Endothelial cell of umbilical vein (primary cell): ENCODE measurements at regions not wholly inside any gene's neighbourhood (a gene's known extent, or its start where the extent isn't known, plus 50 kb on each side); places are given as distances from the start of the nearest gene placed in this dataset.

ENCODE experiments used
- BruUV-seq: library from RNA; stranded (reverse); fragments of 400-500 nt; replicated peaks from 2 replicates; lab custom pipeline; 2021; lab: Mats Ljungman, UMichigan
- CTCF ChIA-PET: fragments of 300-600, 350-600 bp; sonication (Branson Sonifier 250); formaldehyde crosslinking; loops from one replicate; lab custom pipeline; 2021; ENCODE audit warnings: antibody characterized with exemption, inconsistent platforms; lab: Charles Lee
- POLR2A ChIA-PET: fragments of 300-600, 350-600 bp; sonication (Branson Sonifier 250); formaldehyde crosslinking; loops from one replicate; lab custom pipeline; 2021; ENCODE audit warnings: antibody characterized with exemption, inconsistent platforms; lab: Charles Lee
- DNase-seq: peaks from one replicate; pipeline ENCODE4 v3.0.0-alpha.2; 2011; ENCODE audit warnings: low read depth, low spot score
- FAIRE-seq: peaks from 2 replicates; lab custom pipeline; 2011; peaks lifted over from hg19 to GRCh38; lab: Jason Lieb, UNC
- H2AFZ ChIP-seq: 2 replicates; pipeline ENCODE4 v1.6.0; 2012; ENCODE audit warnings: low read depth, low read length, control low read depth, inconsistent platforms
- H3K27ac ChIP-seq: 2 replicates; pipeline ENCODE4 v1.5.1; 2011; ENCODE audit warnings: low read depth, mild to moderate bottlenecking, control low read depth, low read length, moderate library complexity; ENCODE audit not compliant: insufficient read depth
- H3K27me3 ChIP-seq, 2 experiments: 2 replicates each; pipeline versions ENCODE4 v1.6.0 to v1.6.1; 2011; ENCODE audit warnings: low read length in 2 of 2, mixed read lengths in 1 of 2; ENCODE audit not compliant: control insufficient read depth in 2 of 2, insufficient read depth in 2 of 2
- H3K36me3 ChIP-seq, 2 experiments: 2 replicates in 1 of 2; 3 replicates in 1 of 2; pipeline ENCODE4 v1.5.1; 2011; ENCODE audit warnings: low read length in 2 of 2, mild to moderate bottlenecking in 1 of 2, moderate library complexity in 1 of 2; ENCODE audit not compliant: control insufficient read depth in 2 of 2, insufficient read depth in 2 of 2; ENCODE audit errors: extremely low read depth in 1 of 2
- H3K4me1 ChIP-seq: 3 replicates; pipeline ENCODE4 v1.5.1; 2011; ENCODE audit warnings: mild to moderate bottlenecking, low read length; ENCODE audit not compliant: control insufficient read depth, insufficient read depth; ENCODE audit errors: extremely low read depth
- H3K4me2 ChIP-seq: 2 replicates; pipeline ENCODE4 v1.6.1; 2011; ENCODE audit warnings: low read length, control low read depth, mixed read lengths; ENCODE audit not compliant: insufficient read depth
- H3K4me3 ChIP-seq, 3 experiments: fragments of 200-600 bp in 1 of 3; sonication (generic), shearing (Covaris generic) in 1 of 3; replicated peaks in 1 of 3; 2 replicates each; pipeline ENCODE4 v1.5.1; 2011 to 2016; ENCODE audit warnings: control low read depth in 3 of 3, low read length in 3 of 3, mild to moderate bottlenecking in 2 of 3, inconsistent platforms in 1 of 3, low read depth in 1 of 3, moderate library complexity in 1 of 3; ENCODE audit not compliant: insufficient read depth in 1 of 3
- H3K79me2 ChIP-seq: 2 replicates; pipeline ENCODE4 v1.6.0; 2012; ENCODE audit warnings: low read length, inconsistent platforms; ENCODE audit not compliant: control insufficient read depth, insufficient read depth
- H3K9ac ChIP-seq: replicated peaks from 2 replicates; pipeline ENCODE3; 2011; ENCODE audit warnings: low read length, control low read depth; ENCODE audit not compliant: insufficient read depth; ENCODE audit errors: extremely low read depth
- H3K9me1 ChIP-seq: replicated peaks from 3 replicates; pipeline ENCODE4 v1.6.0; 2011; ENCODE audit warnings: mild to moderate bottlenecking, low read length; ENCODE audit not compliant: control insufficient read depth, insufficient read depth; ENCODE audit errors: extremely low read depth
- H3K9me3 ChIP-seq: replicated peaks from 2 replicates; pipeline ENCODE4 v1.5.1; 2012; ENCODE audit warnings: low read length, inconsistent platforms; ENCODE audit not compliant: control insufficient read depth, insufficient read depth
- H4K20me1 ChIP-seq: replicated peaks from 2 replicates; pipeline ENCODE3; 2011; ENCODE audit warnings: mild to moderate bottlenecking, low read length; ENCODE audit not compliant: control insufficient read depth, insufficient read depth; ENCODE audit errors: extremely low read depth
- EZH2 ChIP-seq: IDR thresholded peaks from 2 replicates; pipeline ENCODE4 v1.6.1; 2012; ENCODE audit warnings: borderline replicate concordance, low read depth, mild to moderate bottlenecking, moderate library complexity, low read length, inconsistent platforms; ENCODE audit not compliant: severe bottlenecking
- FOS ChIP-seq: IDR thresholded peaks from 2 replicates; pipeline ENCODE4 v1.6.1; 2011; ENCODE audit warnings: mild to moderate bottlenecking, low read length, moderate library complexity, borderline replicate concordance; ENCODE audit not compliant: insufficient read depth
- GATA2 ChIP-seq: IDR thresholded peaks from 2 replicates; pipeline ENCODE4 v1.7.0; 2011; ENCODE audit warnings: low read depth, mild to moderate bottlenecking, moderate library complexity, mixed read lengths, low read length; ENCODE audit not compliant: insufficient read length, insufficient read depth
- JUN ChIP-seq: IDR thresholded peaks from 2 replicates; pipeline ENCODE4 v1.6.1; 2011; ENCODE audit warnings: borderline replicate concordance, low read depth; ENCODE audit not compliant: insufficient read length, insufficient read depth
- MYC ChIP-seq: IDR thresholded peaks from one replicate; pipeline ENCODE4 v1.6.1; 2011; ENCODE audit warnings: mild to moderate bottlenecking, low read depth, low read length
- POLR2A ChIP-seq: IDR thresholded peaks from 2 replicates; pipeline ENCODE4 v1.6.1; 2012; ENCODE audit warnings: low read depth, mild to moderate bottlenecking, control low read depth, low read length
- POLR2AphosphoS5 ChIP-seq: IDR thresholded peaks from 2 replicates; pipeline ENCODE4 v1.6.1; 2012; ENCODE audit warnings: low read depth, mild to moderate bottlenecking, control low read depth, low read length, moderate library complexity; ENCODE audit not compliant: insufficient read depth
- dilution Hi-C: fragments of 300-500 bp; cut with MboI; formaldehyde crosslinking; loops from one replicate; pipeline ENCODE4 v1.15.0; 2019; ENCODE audit warnings: low sequenced_read_pairs; ENCODE audit not compliant: extremely low pct_ligation_motif_present
- intact Hi-C: fragments of 100-400 bp; cut with micrococcal nuclease; formaldehyde crosslinking; loops from one replicate; pipeline ENCODE4 v1.10.0; 2022
- TF ChIP-seq, protein P1 (sequence below): IDR thresholded peaks from 2 replicates; pipeline ENCODE4 v1.6.1; 2011; ENCODE audit not compliant: insufficient read depth, insufficient read length
- TF ChIP-seq, protein P2 (sequence below), 2 donors: IDR thresholded peaks; 1 replicate in 1 of 2; 2 replicates in 1 of 2; pipeline ENCODE4 v1.5.1; 2011; ENCODE audit warnings: low read length in 2 of 2, mild to moderate bottlenecking in 2 of 2, moderate library complexity in 2 of 2, control low read depth in 1 of 2, inconsistent platforms in 1 of 2, low read depth in 1 of 2; ENCODE audit not compliant: insufficient read depth in 1 of 2; ENCODE audit errors: extremely low read depth in 1 of 2

- FAIRE-seq = no peak
- H3K9me1 ChIP-seq = no peaks in the 10 kb centered on the region
- DNase-seq = no peak
- no peak overlapping the region for H3K4me3 ChIP-seq
- no TSS peak for BruUV-seq
- H3K4me1 ChIP-seq = no peaks in the 10 kb centered on the region
- TF ChIP-seq EZH2 = no peak
- TF ChIP-seq POLR2AphosphoS5 = no peak
- no peak for TF ChIP-seq JUN
- TF ChIP-seq, protein P1, sequence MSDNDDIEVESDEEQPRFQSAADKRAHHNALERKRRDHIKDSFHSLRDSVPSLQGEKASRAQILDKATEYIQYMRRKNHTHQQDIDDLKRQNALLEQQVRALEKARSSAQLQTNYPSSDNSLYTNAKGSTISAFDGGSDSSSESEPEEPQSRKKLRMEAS = no peak
- no peak for TF ChIP-seq MYC
- TF ChIP-seq POLR2A = no peak
- TF ChIP-seq, protein P2, sequence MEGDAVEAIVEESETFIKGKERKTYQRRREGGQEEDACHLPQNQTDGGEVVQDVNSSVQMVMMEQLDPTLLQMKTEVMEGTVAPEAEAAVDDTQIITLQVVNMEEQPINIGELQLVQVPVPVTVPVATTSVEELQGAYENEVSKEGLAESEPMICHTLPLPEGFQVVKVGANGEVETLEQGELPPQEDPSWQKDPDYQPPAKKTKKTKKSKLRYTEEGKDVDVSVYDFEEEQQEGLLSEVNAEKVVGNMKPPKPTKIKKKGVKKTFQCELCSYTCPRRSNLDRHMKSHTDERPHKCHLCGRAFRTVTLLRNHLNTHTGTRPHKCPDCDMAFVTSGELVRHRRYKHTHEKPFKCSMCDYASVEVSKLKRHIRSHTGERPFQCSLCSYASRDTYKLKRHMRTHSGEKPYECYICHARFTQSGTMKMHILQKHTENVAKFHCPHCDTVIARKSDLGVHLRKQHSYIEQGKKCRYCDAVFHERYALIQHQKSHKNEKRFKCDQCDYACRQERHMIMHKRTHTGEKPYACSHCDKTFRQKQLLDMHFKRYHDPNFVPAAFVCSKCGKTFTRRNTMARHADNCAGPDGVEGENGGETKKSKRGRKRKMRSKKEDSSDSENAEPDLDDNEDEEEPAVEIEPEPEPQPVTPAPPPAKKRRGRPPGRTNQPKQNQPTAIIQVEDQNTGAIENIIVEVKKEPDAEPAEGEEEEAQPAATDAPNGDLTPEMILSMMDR (IDR thresholded peaks at IDR 0.05; ENCODE audit: extremely low read depth in 1 of 2, insufficient read depth in 1 of 2, low read depth in 1 of 2, low read length in 2 of 2) = no peak
- no peak for TF ChIP-seq GATA2
- no peak for TF ChIP-seq FOS
- CTCF ChIA-PET = no interaction called here
- H3K36me3 ChIP-seq = no peaks in the 10 kb centered on the region
- POLR2A ChIA-PET = no interaction called here
- no peaks in the 10 kb centered on the region for H4K20me1 ChIP-seq
- H3K4me2 ChIP-seq = no peak overlapping the region
- H3K79me2 ChIP-seq = no peaks in the 10 kb centered on the region
- no peaks in the 10 kb centered on the region for H3K27me3 ChIP-seq
- H3K9ac ChIP-seq = no peak overlapping the region
- H3K9me3 ChIP-seq = no peaks in the 10 kb centered on the region
- intact Hi-C loops (no loop called here), dilution Hi-C loops (no loop called here)
- no peak overlapping the region for H2AFZ ChIP-seq
- no peak overlapping the region for H3K27ac ChIP-seq
Measured at GRCh38 chr9:90114641-90115425, 510.0 kb downstream of the GADD45G start.
